GM19463 (cell line): ENCODE measurements at regions not wholly inside any gene's neighbourhood (a gene's known extent, or its start where the extent isn't known, plus 50 kb on each side); places are given as distances from the start of the nearest gene placed in this dataset.

ENCODE experiments used
- ATAC-seq: cut with Tn5 transposase; IDR thresholded peaks from one replicate; pipeline ENCODE4 v1.9.1; 2021; ENCODE audit warnings: mild to moderate bottlenecking, moderate library complexity; ENCODE audit not compliant: unreplicated experiment

GRCh38 chr2:4455486-4456155 is 752.2 kb downstream of the DCDC2C start:
- ATAC-seq = no peak

DNA sequence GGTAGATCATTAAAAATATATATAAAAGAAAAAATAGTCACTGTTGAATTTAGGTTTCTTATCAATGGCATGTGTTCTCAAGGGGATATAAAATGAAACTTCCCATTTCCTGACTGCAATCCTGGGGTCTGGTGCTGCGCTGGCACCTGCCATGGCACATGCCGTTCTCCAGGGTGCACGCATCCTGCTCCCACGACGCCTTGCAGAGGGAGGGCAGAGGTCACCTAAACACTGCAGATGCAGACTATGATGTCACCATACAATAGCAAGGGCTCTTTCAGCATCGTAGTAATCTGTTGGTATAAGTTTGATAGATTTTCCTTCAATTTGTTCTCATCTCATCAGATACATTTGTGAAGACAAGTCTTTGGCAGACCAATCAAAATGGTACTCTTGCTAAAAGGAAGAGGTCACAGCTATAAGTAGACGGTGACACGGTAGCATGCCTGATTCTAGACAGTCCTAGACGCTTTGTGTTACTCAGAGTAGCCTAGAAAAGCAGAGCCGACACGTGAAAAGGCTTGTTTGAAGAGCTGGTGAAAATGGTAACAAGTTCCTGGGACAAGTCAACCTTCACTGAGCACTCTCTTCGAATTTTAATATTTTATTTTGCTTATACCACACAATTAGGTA is 761.4 kb downstream of the DCDC2C start:
- ATAC-seq = no peak

- no peak for ATAC-seq
Observed at GRCh38 chr2:4465671-4466070, 762.3 kb downstream of the DCDC2C start.

DNA sequence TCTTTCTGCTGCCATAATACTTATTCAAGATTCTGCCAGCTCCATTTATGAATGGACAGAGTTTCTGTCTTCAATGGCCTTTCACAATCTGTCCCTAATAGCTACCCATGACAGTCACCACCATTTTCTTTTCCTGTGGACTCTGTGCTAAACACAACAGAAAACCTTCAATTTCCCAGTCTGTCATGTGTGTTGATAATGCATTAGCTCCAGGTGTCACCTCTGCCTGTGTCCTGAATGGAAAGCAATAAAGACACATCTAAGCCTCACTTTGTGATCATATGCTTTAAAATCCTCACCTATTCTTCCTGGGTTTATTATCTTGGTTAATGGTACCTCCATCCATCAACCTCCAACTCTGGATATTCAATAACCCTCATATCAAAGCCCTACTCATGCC is 772.2 kb downstream of the DCDC2C start:
- ATAC-seq = no peak

DNA sequence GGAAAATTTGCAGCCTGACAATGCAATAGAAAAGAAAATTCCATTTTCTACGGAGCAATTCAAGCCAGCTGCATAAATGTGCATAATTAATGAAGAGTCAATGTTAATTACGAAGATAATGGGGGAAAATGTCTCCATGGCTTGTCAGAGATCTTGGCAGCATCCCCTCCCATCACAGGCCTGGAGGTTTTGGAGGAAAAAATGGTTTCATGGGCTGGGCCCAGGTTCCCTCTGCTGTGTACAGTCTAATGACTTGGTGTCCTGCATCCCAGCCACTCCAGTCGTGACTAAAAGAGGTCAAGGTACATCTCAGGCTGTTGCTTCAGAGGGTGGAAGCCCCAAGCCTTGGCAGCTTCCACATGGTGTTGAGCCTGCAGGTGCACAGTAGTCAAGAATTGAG is 779.7 kb downstream of the DCDC2C start:
- no peak for ATAC-seq

DNA sequence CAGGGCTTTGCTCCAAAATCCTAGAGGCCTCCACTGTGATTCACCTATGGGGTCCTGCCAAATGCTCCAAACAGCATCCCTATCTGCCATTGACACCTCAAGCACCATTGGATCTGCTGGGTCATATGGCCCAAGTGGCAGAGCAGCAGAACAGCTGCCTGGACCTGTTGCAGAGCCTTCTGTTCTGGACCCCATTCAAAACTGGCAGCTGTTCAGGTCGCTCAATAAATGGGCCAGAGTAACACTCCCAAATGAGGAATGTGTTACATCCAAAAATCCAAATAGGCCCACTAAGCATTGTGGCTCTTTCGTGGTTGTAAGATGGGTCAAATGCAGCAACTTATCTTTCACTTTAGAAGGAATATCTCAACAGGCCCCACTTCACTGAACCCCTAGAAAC is 783.6 kb downstream of the DCDC2C start:
- ATAC-seq = no peak

DNA sequence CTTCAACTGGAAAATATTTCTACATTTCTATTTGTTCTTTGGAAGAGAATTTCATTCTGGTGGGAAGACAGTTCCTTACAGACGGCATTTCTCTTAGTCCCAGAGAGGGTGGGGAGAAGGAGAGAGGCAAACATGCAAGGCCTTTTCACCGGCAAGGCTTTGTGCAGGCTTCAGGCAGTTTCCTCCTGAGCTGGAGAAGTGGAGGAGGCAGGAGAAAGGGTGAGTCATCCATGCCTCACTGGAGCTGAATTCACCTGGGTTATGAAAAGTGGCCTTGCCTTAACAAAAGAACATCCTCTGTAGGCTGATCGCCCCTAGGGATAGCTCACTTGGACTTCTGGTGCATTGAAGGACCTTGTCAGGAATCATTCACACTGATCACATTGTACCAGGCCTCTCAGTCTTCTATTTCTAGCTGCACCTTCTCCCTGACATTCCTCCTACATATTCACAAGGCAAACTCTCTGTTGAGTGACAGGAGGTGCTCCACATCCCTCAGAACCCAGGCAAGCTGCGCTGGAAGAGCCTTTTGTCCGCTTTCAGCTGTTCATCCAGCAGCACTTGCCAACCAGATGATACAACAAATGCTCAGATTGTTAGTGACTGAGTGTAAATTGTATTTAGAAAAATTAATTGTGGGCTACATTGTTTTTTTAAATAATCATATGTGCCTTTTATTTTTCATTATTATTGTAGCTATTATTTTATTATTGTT is 796.1 kb downstream of the DCDC2C start:
- ATAC-seq = no peak

- no peak for ATAC-seq
Observed at GRCh38 chr2:4501525-4501924, 798.1 kb downstream of the DCDC2C start.

DNA sequence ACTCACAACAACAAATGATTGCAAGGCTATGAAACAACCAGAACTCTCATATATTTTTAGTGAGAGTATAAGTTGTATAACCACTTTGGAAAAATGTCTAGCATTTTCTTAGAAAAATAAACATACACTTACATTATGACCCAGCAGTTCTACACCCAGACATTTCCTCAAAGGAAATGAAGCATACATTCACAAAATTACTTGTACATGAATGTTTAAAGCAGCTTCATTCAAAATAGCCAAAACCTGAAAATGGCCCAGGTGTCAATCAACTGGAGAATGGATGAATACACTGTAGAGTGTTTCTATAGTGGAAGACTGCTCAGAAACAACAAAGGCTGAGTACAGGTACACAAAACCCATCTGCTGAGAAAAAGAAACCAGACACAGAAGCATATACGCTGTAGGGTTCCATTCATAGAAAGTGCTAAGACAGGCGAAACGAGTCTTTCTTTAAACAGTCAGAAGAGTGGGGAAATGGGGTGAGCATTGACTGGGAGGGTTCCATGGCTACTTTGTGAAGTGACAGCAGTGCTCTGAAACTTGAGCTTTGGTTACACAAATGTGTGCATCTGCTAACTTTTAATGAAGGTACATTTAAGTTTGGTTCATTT is 799.0 kb downstream of the DCDC2C start:
- ATAC-seq = no peak

DNA sequence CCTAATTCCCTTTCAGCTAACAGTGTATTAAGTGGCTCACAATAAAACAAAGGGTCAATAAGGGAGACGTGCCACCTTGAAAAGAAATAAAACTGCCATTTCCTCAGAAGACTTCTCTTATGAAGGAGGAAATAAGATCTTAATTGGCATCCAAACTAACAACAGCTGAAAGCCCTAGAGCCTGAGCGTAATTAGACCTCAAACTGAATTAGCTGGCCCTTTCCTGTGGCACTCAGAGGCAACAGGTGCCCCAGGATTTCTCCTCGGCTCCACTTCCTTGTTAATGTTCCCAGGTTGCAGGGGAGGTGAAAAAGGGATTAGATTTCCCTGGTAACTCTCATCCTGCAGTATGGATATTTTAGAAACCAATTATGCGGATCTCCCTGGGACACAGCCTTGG is 804.3 kb downstream of the DCDC2C start:
- no peak for ATAC-seq

DNA sequence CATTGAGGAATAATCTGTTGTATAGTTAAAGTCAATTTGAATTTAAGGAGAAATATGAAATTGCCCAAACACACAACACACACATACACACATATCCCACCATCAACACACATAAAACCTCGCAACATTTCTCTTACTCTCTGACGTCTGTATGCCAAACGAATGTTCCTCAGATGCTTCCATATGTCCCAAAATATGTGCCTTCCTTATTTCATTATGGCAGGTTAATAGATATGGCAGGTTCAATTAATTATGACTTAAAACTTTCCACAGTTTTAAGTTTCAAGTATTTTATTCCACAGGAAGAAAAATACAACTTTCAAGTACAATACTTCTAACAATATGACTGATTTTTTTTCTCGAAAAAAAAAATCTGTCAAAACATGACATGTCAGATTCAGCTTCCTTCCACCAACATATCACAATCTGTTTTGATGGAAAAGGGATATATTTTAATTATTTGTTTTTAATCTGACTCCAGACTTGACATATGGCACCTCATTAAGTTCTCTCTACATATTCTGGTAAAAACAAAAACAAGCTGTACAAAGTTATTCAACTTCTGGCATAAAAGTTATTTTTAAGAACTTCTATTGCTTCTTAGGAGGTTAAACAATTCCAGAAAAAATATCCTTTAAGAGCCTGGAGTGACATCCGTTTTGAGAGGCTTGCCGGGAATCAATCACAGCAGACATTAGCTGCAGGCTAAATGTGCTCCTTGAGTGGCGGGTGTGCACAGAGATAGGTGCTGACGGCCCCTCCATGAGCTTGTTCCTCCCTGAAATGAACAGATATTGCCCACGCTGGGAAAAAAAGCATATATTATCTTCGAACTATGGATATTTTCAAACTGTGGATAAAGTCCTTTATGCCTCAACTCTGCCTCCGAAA is 812.7 kb downstream of the DCDC2C start:
- no peak for ATAC-seq

DNA sequence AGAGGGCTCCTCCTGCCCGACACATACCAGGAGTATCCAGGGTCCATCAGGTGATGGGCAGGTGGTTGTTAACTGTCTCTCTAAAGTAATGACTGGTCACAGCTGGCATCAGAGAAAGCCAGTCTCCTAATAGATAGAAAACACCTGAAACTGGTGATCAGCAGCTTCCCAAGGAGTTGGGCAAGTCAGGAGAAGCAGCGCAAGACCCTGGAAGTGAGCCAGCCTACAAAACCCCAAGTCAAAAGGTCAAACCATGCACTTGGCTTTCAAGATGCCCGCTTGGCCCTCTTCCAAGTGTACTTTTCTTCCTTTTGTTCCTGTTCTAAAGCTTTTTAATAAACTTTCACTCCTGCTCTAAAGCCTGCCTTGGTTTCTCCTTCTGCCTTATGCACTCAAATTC is 815.2 kb downstream of the DCDC2C start:
- ATAC-seq = no peak

DNA sequence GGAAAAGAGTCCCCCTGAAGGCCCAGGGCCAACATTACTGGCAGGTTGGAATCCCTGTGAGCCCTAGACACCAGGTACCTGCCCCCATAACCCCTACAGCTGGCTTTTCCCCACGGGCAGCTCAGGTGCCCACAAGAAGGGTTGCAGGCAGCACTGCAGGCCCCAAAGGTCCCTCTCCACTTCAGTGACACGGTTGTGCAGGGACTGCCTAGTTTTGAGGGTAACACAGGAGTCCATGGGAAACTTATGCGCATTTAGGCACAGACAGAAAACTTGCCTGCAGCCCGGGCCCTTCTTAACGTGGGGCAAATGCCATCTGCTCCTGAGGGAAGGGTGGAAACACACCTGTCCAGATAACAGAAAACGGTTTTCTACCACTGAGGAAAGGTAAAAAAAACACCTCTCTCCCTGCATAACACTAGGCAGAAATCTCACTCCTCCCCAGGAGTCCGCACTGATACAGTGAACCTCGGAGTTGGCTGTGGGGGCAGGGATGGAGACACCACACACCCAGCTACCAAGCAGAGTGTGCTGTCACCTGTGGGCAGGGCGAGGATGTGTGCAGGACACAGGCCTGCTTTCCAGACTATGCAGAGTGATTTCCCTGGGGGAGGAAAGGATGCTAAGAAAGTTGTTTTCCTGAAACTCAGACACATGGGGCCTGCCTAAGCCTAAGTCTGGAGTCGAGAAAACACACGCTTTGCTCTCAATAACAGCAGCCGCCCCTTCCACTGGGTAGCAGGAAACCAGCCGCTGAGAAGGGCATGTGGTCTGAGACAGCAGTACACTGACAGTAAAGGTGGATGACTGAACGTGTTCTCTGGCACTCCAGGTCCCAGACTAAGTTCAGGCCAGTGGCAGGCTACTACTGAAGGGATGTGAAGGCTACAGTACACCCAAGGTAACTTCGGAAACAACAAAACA is 819.4 kb downstream of the DCDC2C start:
- ATAC-seq = no peak

DNA sequence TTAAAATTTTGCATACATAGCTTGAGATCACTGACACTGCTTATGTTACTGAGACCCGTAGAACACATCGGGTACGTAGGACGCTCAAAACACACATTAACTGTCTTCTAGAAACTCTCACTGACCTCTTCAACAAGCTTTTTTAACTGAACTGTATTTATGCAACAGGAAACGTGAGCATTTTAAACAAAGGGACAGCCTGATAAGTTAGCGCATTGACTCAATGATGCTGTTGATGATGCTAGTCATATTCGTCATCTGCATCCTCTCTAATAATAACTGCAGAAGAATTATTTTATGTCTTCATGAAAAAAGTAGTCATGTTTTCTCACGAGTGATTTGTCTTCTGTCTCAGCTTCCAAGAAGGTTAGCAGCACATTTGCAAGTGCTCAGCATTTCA is 824.0 kb downstream of the DCDC2C start:
- no peak for ATAC-seq

GRCh38 chr2:4528246-4528645 is 824.9 kb downstream of the DCDC2C start:
- no peak for ATAC-seq

DNA sequence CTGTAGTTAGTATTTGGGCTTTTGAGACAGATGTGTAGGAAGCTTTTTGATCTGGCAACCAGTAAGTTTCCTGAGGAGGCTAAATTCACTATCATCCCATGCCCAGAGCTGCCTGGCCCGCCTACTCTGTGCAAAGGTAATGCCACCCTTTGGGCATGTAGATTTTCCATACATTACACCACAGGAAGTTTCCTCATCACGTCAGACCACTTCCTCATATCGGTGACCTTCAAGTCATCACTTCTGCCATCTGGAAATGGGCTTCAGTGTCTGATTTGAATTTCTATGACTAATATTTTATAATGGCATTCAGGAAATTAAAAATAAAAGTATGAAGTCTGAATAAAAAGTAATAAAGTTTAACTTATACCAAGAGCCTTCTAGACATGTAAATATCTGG is 825.4 kb downstream of the DCDC2C start:
- ATAC-seq = no peak

GRCh38 chr2:4529738-4530137 is 826.4 kb downstream of the DCDC2C start:
- no peak for ATAC-seq

DNA sequence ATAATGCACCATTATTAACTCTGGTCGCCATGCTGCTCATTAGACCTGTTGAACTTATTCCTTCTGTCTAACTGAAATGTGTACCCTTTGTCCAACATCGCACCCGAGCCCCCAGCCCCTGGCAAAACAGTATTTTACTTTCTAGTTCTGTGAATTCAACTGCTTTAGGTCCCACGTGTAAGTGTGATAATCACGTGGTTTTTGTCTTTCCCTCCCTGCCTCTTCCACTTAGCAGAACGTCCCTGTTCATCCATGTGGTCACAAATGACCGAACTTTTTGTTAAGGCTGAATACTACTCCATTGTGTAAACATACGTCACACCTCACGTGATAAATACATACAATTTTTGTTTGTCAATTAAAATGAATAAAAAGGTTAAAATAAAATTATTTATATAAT is 826.9 kb downstream of the DCDC2C start:
- ATAC-seq = no peak

DNA sequence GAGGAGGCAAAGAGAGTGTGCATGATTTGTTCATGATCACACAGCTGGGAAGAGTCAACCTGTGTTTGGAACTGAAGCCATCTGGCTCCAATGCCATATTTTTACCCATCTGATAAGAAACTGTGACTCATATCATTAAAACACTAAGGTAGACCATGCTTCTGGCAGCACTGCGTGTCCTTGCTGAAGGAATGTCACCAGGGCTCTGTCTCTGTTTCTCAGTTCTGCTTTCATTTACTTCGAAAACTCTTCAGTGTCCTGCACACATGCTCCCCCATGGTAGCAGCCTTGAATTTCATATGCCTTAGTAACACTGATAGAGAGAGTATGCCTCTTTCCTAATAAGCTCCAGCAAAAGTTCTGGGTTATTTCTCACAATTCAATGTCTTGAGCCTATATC is 830.4 kb downstream of the DCDC2C start:
- ATAC-seq = no peak

GRCh38 chr2:4539121-4539520 is 835.7 kb downstream of the DCDC2C start:
- ATAC-seq = no peak
